Lung (tissue), 11 donors: ENCODE measurements at regions not wholly inside any gene's neighbourhood (a gene's known extent, or its start where the extent isn't known, plus 50 kb on each side); places are given as distances from the start of the nearest gene placed in this dataset.
"Not testable (repeated sequence)": the region's sequence is repeated elsewhere in the genome, so short reads cannot be mapped to it uniquely, and the experiment has no call there.

Experiments
- ATAC-seq: fragments of 200-7000 bp; cut with Tn5 transposase; one replicate; pipeline ENCODE4 v1.9.1; 2020; ENCODE audit warnings: moderate number of reproducible peaks; ENCODE audit not compliant: insufficient read depth, low FRiP score
- DNase-seq, 3 donors: peaks; one replicate each; pipeline ENCODE4 v3.0.0-alpha.2; 2013 to 2017
- H3K27ac ChIP-seq, 2 donors: one replicate each; pipeline ENCODE4 v1.5.1; 2013; ENCODE audit warnings: mild to moderate bottlenecking in 2 of 2, moderate library complexity in 2 of 2, control low read depth in 1 of 2, inconsistent platforms in 1 of 2, low read depth in 1 of 2, low read length in 1 of 2
- H3K27me3 ChIP-seq, 3 donors: one replicate each; pipeline ENCODE4 v1.5.1; 2013; ENCODE audit warnings: low read length in 2 of 3; ENCODE audit not compliant: control insufficient read depth in 3 of 3, insufficient read depth in 3 of 3
- H3K36me3 ChIP-seq, 4 donors: one replicate each; pipeline ENCODE4 v1.5.1; 2013; ENCODE audit warnings: low read length in 4 of 4, mild to moderate bottlenecking in 1 of 4, moderate library complexity in 1 of 4; ENCODE audit not compliant: control insufficient read depth in 4 of 4, insufficient read depth in 4 of 4
- H3K4me1 ChIP-seq, 5 donors: one replicate each; pipeline ENCODE4 v1.5.1; 2013; ENCODE audit warnings: low read length in 5 of 5, mild to moderate bottlenecking in 2 of 5, moderate library complexity in 1 of 5; ENCODE audit not compliant: control insufficient read depth in 5 of 5, insufficient read depth in 5 of 5
- H3K4me3 ChIP-seq: one replicate; pipeline ENCODE4 v1.5.1; 2013; ENCODE audit warnings: mild to moderate bottlenecking, control low read depth, moderate library complexity
- H3K9ac ChIP-seq, 2 donors: one replicate each; pipeline ENCODE4 v1.5.1; 2013; ENCODE audit warnings: low read length in 2 of 2, control low read depth in 1 of 2; ENCODE audit not compliant: insufficient read depth in 1 of 2
- H3K9me3 ChIP-seq, 4 donors: one replicate each; pipeline ENCODE4 v1.5.1; 2013; ENCODE audit warnings: low read length in 3 of 4, mild to moderate bottlenecking in 1 of 4, moderate library complexity in 1 of 4; ENCODE audit not compliant: control insufficient read depth in 4 of 4, insufficient read depth in 3 of 4
- WGBS, 2 donors: extraction: QIAGEN DNeasy Blood & Tissue Kit; methylation state at CpG; one replicate each; pipeline ENCODE4 v1.1.7; 2013; 5-methylcytosine and 5-hydroxymethylcytosine counted together
- TF ChIP-seq, protein P1 (sequence below): IDR thresholded peaks from 2 replicates; pipeline ENCODE4 v1.5.1; 2012; ENCODE audit warnings: mild to moderate bottlenecking; ENCODE audit errors: control extremely low read depth, extremely low read depth
- donor health status: control.
- donor health status: control.
- donor health status: Bipolar disorder and iron deficiency.
- donor health status: healthy.
- donor health status: DM: yes; HTN: yes; CAD: no.

- DNase-seq: no peak
Observed at GRCh38 chr20:29301624-29302259, 1955.7 kb upstream of the DEFB115 start.

GRCh38 chr20:29302979-29303644 lies 1954.4 kb upstream of the DEFB115 start:
- Histone ChIP-seq H3K36me3 (no peaks in the 10 kb centered on the region), H3K27ac (no peak overlapping the region), H3K4me1 (no peaks in the 10 kb centered on the region), H3K4me3 (no peak overlapping the region), H3K27me3 (no peaks in the 10 kb centered on the region), H3K9ac (no peak overlapping the region), H3K9me3 (peaks cover 0 to 38% (median 11%) of the 10 kb centered on the region in 4 donors)
- 71 to 78% methylated on average over 16 of the region's 16 CpGs for WGBS, 2 donors
- DNase-seq (no peak), ATAC-seq (no peak)
- TF ChIP-seq, protein P1, sequence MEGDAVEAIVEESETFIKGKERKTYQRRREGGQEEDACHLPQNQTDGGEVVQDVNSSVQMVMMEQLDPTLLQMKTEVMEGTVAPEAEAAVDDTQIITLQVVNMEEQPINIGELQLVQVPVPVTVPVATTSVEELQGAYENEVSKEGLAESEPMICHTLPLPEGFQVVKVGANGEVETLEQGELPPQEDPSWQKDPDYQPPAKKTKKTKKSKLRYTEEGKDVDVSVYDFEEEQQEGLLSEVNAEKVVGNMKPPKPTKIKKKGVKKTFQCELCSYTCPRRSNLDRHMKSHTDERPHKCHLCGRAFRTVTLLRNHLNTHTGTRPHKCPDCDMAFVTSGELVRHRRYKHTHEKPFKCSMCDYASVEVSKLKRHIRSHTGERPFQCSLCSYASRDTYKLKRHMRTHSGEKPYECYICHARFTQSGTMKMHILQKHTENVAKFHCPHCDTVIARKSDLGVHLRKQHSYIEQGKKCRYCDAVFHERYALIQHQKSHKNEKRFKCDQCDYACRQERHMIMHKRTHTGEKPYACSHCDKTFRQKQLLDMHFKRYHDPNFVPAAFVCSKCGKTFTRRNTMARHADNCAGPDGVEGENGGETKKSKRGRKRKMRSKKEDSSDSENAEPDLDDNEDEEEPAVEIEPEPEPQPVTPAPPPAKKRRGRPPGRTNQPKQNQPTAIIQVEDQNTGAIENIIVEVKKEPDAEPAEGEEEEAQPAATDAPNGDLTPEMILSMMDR: no peak

More at GRCh38 chr20:29301624-29302259, 1955.7 kb upstream of the DEFB115 start:
- no peak for ATAC-seq
- H3K27ac ChIP-seq: no peak overlapping the region
- peaks cover 0 to 49% (median 11%) of the 10 kb centered on the region in 4 donors for H3K9me3 ChIP-seq
- TF ChIP-seq, protein P1: no peak
- no peak overlapping the region for H3K4me3 ChIP-seq
- WGBS, 2 donors: 83 to 86% methylated on average over 39 to 46 of the region's 46 CpGs
- no peaks in the 10 kb centered on the region for H3K4me1 ChIP-seq
- H3K9ac ChIP-seq: no peak overlapping the region
- H3K27me3 ChIP-seq: no peaks in the 10 kb centered on the region
- H3K36me3 ChIP-seq: no peaks in the 10 kb centered on the region

- H3K4me1 ChIP-seq: no peaks in the 10 kb centered on the region
- 51 to 71% methylated on average over 21 of the region's 21 CpGs for WGBS, 2 donors
- no peak overlapping the region for H3K4me3 ChIP-seq
- no peak overlapping the region for H3K9ac ChIP-seq
- TF ChIP-seq, protein P1: no peak
- no peaks in the 10 kb centered on the region for H3K27me3 ChIP-seq
- H3K36me3 ChIP-seq: no peaks in the 10 kb centered on the region
- H3K27ac ChIP-seq: no peak overlapping the region
- no peak for DNase-seq
- peaks cover 0 to 25% (median 7%) of the 10 kb centered on the region in 4 donors for H3K9me3 ChIP-seq
- no peak for ATAC-seq
Observed at GRCh38 chr20:29306390-29307072, 1950.9 kb upstream of the DEFB115 start.

DNA sequence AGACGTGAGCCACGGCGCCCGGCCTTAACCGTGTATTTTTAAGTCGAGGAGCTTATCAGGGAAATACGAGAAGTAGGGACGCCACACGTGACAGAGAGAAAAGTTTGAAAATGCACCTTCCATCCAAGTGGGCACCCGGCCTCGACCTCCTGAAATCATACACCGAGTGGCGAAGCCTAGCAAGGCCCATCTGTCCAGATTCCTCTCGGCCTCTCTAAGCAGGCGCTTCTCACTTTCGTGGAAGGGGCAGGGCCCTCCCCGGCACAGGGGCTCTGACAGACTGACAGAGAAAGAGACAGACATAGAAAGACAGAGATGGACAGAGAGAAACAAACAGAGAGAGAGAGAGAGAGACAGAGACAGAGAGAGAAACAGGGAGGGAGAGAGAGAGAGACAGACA lies 1950.0 kb upstream of the DEFB115 start:
- WGBS, 2 donors: 78 to 85% methylated on average over 13 of the region's 17 CpGs
- H3K27ac ChIP-seq, H3K4me1 ChIP-seq, H3K9ac ChIP-seq, H3K4me3 ChIP-seq, H3K36me3 ChIP-seq, DNase-seq, H3K27me3 ChIP-seq, ATAC-seq: not testable (repeated sequence)
- peaks cover 0 to 25% (median 9%) of the 10 kb centered on the region in 4 donors for H3K9me3 ChIP-seq

DNA sequence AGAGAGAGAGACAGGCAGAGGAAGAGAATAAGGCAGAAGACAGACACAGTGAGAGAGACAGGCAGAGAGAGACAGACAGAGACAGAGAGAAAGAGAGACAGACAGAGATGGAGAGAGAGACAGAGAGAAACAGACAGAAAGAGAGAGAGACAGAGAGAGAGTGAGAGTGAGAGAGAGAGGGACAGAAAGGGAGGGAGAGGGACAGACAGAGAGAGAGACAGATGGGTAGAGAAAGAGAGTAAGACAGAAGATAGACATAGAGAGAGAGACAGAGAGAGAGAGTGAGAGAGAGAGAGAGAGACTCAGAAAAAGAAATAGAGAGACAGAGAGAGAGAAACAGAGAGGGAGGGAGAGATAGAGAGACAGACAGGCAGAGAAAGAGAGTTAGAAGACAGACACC lies 1948.5 kb upstream of the DEFB115 start:
- H3K4me1 ChIP-seq, H3K27me3 ChIP-seq, H3K9ac ChIP-seq, ATAC-seq, H3K27ac ChIP-seq, DNase-seq, H3K4me3 ChIP-seq, H3K36me3 ChIP-seq: not testable (repeated sequence)
- peaks cover 0 to 16% (median 9%) of the 10 kb centered on the region in 4 donors for H3K9me3 ChIP-seq

DNA sequence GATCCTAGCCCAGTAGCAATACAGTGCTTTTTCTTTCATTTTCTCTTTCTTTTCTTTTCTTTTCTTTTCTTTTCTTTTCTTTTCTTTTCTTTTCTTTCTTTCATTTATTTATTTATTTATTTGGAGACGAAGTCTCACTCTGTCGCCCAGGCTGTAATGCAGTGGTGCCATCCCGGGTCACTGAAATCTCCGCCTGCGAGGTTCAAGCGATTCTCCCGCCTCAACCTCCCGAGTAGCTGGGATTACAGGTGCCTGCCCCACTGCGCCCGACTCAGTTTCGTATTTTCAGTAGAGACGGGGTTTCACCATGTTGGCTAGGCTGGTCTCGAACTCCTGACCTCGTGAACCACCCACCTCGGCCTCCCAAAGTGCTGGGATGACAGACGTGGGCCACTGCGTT lies 1948.0 kb upstream of the DEFB115 start:
- H3K27ac ChIP-seq, H3K4me1 ChIP-seq, H3K27me3 ChIP-seq, H3K4me3 ChIP-seq, DNase-seq, ATAC-seq, H3K9ac ChIP-seq, H3K36me3 ChIP-seq: not testable (repeated sequence)
- 82% methylated on average over 17 of the region's 17 CpGs for WGBS, 2 donors
- peaks cover 0 to 17% (median 10%) of the 10 kb centered on the region in 4 donors for H3K9me3 ChIP-seq
